Activated T-cell treated with anti-CD3 and anti-CD28 coated beads for 48 hours (primary cell): ENCODE measurements at regions not wholly inside any gene's neighbourhood (a gene's known extent, or its start where the extent isn't known, plus 50 kb on each side); places are given as distances from the start of the nearest gene placed in this dataset.

ENCODE experiments used
- DNase-seq: peaks from one replicate; pipeline ENCODE4 v3.0.0-alpha.2; 2020; ENCODE audit warnings: low read depth

GRCh38 chr20:22404419-22405170, 179.8 kb downstream of the FOXA2 start:
- DNase-seq = no peak

DNA sequence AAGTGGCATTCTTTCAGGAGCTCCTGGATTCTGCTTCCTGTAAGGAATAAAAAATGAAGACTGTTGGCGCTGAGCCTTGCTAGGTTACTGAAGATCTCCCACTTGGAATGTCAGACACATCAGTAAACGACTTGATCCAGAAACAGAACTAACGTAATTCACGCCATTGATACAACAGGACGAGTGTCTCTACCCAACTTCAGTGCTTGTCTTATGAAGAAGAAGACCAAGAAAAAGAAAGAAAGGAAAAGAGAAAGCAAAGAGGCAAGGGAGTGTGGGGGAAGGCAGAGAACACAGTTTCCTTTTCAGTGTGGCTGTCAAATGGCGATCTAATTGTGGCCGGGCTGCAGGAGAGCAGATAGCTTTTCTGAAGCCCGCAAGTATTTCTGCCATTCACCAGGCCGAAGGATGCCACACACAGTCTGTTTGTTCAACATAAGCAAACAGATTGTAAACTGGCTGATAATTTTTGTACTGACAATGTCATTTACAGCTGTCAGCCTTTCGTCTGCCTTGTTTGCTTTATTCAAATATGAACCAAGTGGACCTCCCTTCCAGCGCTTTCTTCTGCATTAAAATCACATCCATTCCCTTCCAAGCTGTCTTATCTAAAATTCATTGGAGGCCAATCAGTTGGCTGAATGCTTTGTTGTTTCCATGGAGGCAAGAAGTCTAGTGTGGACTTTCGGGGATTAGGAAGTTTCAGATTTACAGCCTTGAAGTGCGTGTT, 180.6 kb downstream of the FOXA2 start:
- no peak for DNase-seq

GRCh38 chr20:22403022-22403631, 181.2 kb downstream of the FOXA2 start:
- no peak for DNase-seq

- DNase-seq = no peak
Observed at GRCh38 chr20:22402550-22402949, 181.8 kb downstream of the FOXA2 start.

DNA sequence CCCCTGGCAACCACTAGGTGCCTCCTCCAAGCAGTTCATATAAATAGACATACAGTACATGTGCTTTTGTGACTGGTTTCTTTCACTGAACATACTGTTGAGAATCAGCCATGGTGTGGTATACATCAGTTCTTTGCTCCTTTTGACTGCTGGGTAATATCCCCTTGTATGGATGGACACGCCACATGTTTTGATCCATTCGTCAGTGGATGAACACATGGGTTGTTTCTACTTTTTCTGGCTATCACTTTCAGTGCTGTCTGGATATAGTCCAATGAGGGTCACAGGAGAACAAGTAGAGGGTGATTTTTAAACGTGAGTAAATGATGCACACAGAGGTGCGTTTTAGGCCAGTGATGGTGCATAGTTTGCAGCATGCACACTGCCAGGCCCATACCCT, 183.9 kb downstream of the FOXA2 start:
- no peak for DNase-seq

GRCh38 chr20:22394583-22394982, 189.8 kb downstream of the FOXA2 start:
- no peak for DNase-seq

GRCh38 chr20:22390543-22390903, 193.8 kb downstream of the FOXA2 start:
- no peak for DNase-seq

- DNase-seq = no peak
Observed at GRCh38 chr20:22389836-22390542, 194.4 kb downstream of the FOXA2 start.

DNA sequence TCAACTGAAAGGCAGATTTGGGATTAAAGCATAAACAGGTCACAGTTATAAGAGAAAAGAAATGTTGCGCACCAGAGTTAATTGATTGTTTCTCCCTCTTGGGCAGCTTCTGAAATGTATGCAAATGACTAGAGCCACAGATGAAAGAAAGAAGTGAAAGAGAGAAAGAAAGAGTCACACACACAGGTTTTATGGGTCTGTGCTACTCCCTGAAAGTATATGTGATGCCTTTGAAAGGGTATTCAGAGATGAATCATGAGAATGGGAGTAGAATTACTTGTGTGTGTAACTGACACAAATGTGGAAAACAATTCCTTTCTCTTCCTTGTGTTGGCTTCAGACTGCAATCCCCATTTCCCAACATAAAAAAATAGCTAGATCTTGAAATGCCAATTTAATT, 196.9 kb downstream of the FOXA2 start:
- DNase-seq = no peak

GRCh38 chr20:22386306-22386623, 198.1 kb downstream of the FOXA2 start:
- DNase-seq = no peak

DNA sequence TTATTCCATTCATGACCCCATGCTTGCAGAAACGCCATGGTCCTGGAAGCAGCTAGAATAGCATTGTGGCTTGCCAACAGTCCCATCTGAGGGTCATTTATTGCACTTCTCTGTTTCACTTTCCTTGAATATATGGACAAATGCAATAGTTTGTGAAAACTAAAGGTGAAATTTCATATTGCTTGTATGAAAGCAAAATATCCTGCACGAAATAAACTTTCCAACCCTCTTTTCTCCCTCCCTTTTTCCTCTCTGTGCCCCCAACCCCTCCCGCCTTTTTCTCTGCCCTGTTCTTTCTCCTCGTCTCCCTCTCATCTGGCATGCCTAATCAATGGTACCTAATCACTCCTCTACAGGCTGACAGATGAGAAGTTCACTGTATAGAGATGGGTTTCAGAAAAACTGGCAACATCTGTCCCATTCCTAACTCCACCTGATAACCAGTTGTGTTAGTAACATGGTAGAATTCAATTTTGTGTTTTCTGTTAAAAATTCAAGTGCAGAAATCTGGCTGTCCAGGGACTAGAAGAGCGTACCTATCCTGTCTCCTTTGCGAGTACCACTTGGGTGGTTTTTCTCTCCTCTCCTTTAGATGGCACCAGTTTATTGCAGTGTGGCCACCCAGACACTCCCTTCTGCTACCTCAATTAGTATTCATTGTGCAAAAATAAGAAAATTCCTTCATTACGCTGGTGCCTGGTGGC, 198.6 kb downstream of the FOXA2 start:
- no peak for DNase-seq

DNA sequence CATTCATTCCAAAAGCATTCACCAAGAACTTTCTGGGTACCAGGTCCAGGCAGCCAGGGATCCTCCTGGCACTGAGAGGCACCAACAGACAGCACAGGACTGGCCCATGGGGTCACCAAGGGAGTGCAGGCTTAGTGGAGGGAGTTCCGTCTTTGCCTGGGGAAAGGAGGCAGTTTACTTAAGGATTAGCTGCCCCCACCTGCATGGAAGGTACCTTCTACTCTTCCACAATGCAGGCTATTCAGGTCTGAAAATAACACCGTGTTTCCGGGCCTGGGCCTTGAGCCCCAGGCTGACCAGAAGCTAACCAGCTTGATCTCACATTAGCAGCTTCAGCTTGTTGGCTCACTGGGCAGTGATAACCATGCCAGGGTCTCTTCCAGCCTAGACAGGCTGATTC, 199.4 kb downstream of the FOXA2 start:
- DNase-seq = no peak

DNA sequence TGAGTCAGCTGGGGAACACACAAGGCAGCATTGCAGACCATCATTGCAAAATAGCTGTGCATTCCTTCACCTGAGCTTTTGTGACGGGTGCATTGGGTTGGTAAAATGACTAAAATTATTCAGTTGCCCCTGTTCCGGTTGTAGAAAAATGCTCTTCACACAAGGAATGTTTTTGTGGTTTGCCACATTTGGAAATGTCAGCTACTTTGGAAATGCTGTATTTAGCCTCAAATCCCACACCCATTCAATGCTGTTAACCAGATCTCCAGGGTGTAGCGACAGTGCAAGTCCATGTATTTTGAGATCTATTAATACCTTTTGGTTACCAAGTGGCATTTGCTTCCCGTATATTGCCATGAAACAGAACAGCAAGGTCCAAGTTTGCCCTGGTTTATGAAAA, 201.2 kb downstream of the FOXA2 start:
- no peak for DNase-seq

DNA sequence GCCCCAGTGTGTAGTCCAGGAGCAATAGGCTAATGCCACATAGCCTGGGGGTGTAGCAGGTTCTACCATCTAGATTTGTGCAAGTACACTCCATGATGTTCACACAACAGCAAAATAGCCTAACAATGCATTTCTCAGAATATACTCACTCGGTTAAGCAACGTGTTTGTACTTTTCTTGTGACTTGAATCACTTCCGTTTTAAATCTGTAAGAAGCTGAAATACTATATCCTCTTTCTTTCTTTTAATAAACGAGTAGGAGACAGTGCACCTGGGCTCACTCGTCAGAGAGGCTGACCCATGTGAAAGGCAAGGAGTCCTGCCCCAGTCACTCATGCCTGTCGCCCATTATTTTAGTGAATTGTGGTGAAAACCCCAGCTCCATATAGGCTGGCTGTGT, 201.6 kb downstream of the FOXA2 start:
- no peak for DNase-seq

- DNase-seq = no peak
Observed at GRCh38 chr20:22381812-22382416, 202.5 kb downstream of the FOXA2 start.

DNA sequence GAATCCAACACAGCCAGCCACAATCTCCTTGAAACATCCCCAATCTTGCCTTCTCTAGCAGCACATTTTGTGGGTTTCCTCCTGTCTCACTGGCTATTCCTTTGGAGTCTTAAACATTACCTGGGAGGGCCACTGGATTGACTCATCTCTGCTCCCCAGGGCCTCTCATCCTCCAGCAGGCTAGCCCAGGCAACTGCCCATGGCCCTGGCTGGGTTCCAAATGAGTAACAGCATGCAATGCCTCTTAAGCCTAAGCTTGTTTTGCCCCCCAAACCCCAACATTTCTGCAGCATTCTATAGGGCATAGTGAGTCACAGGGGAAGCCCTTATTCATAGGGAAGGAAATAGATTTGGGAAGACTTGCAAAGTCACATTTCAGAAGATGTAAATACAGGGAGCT, 204.9 kb downstream of the FOXA2 start:
- no peak for DNase-seq

DNA sequence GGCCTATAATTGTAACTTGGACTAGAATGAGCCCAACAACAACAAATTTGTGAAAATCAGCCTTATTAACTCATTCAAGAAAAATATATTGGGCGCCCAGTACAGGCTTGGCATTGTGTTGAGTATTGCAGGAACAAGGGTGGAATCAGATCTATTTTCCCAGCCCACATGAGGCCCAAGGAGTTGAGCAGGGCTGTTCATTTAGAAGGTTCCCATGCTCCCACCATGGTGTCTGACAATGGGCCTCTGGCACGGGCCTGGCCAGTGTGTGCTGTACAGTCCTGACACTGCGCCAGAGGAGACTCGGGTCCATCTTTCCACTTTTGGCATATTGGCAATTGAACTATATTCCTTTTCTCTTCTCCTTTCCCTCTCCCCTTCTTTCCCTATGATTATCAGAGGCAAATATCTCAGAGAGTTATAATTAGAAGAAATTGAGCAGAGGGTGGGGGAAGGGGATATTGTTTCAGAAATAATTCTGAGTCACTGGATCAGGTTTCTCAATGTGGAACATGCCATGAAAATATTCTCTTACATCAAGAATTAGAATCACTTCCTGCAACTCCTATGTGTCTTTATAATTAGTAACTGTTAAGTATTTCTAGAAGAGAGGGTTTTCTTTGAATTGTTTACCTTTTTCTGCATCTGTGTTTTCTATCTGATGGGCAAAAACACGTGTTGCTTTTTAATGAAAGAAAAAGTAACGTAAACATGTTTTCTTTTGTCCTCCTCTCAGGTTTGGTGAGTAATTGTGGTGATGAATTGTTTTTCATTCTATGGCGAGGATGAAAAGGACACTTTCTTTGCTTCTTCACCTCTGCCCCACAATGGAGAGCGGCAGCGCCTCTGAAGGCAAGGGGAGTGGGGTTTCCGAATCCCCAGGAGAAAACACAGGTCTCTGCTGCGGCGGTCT, 209.4 kb downstream of the FOXA2 start:
- DNase-seq = no peak

DNA sequence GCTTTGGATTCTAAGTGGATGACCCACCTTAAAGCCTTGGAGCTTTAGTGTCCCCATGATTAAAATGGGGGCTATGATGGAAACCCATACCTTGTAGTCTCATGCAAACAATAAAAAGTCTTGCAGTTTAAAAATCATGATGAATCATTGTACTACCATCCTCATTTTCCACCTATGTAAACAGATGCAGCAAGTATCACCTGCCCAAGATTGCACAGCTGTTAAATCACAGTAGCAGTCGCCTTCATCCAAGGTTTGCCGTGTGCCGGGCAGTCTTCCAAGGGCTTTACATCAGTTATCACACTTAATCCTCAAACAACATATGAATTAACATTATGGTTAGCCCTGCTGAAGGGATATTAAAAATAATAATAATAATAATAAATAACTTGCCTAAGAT, 210.3 kb downstream of the FOXA2 start:
- DNase-seq = no peak

DNA sequence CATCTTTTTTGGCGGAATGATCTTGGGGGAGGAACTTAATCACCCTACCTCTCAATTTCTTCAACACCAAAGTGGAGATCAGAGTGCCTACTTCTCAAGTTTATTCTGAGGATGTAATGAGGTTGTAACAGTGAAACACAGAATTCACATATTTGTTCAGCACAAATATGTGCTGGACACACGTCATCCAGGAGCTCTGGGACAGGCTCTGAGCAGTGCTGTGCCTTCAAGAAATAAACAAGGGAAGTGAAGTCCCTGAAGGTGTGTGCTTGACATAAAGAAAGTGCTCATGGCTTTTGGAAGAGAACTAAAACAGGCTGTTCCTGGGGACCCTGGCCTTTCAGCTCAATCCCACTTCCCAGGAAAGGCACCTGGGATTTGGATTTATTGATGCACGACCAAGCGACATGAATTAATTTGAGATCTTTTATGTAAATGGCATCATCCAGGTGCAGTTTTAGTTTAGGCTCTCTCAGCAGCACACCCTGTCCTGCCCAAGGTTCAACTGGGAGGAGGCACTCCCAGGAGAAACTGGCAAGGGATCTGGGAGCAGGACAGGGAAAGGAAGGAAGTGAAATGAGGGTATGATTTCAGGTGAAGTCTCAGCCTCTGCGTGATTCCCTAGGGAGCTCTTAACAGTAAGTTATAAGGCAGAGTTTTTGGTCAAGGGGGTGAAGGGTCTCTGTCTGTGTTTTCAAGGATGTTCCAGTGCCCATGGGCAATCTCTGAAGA, 211.0 kb downstream of the FOXA2 start:
- no peak for DNase-seq

GRCh38 chr20:22371843-22372242, 212.5 kb downstream of the FOXA2 start:
- no peak for DNase-seq
